Liver (tissue), 8 donors: ENCODE measurements at regions not wholly inside any gene's neighbourhood (a gene's known extent, or its start where the extent isn't known, plus 50 kb on each side); places are given as distances from the start of the nearest gene placed in this dataset.
"Not testable (repeated sequence)": the region's sequence is repeated elsewhere in the genome, so short reads cannot be mapped to it uniquely, and the experiment has no call there.

Experiments
- DNase-seq: peaks from one replicate; pipeline ENCODE4 v3.0.0-alpha.2; 2017; ENCODE audit warnings: low spot score
- H3K27ac ChIP-seq, 2 donors: one replicate each; pipeline ENCODE4 v1.7.0; 2013; ENCODE audit warnings: inconsistent platforms in 2 of 2, low read length in 2 of 2, control low read depth in 1 of 2, low read depth in 1 of 2, mild to moderate bottlenecking in 1 of 2
- H3K27me3 ChIP-seq, 4 donors: one replicate each; pipeline versions ENCODE4 v1.6.1 to v1.7.0; 2013; ENCODE audit warnings: low read length in 3 of 4, inconsistent platforms in 1 of 4, mild to moderate bottlenecking in 1 of 4, moderate library complexity in 1 of 4; ENCODE audit not compliant: control insufficient read depth in 4 of 4, insufficient read depth in 4 of 4
- H3K36me3 ChIP-seq, 4 donors: one replicate each; pipeline versions ENCODE4 v1.6.1 to v1.7.0; 2013; ENCODE audit warnings: low read length in 3 of 4, mild to moderate bottlenecking in 3 of 4, low read depth in 1 of 4, moderate library complexity in 1 of 4; ENCODE audit not compliant: control insufficient read depth in 4 of 4, insufficient read depth in 3 of 4
- H3K4me1 ChIP-seq, 4 donors: one replicate each; pipeline versions ENCODE4 v1.6.1 to v1.7.0; 2013; ENCODE audit warnings: low read length in 3 of 4, mild to moderate bottlenecking in 3 of 4, moderate library complexity in 1 of 4; ENCODE audit not compliant: control insufficient read depth in 4 of 4, insufficient read depth in 4 of 4
- H3K4me3 ChIP-seq, 3 donors: one replicate each; pipeline versions ENCODE4 v1.6.1 to v1.7.0; 2013; ENCODE audit warnings: low read length in 3 of 3, control low read depth in 1 of 3, low read depth in 1 of 3, mild to moderate bottlenecking in 1 of 3
- H3K9ac ChIP-seq, 2 donors: one replicate each; pipeline ENCODE4 v1.7.0; 2013; ENCODE audit warnings: low read length in 2 of 2, mild to moderate bottlenecking in 2 of 2, moderate library complexity in 2 of 2, control low read depth in 1 of 2, low read depth in 1 of 2
- H3K9me3 ChIP-seq, 4 donors: one replicate each; pipeline versions ENCODE4 v1.6.1 to v1.7.0; 2013; ENCODE audit warnings: low read length in 3 of 4; ENCODE audit not compliant: control insufficient read depth in 4 of 4
- CTCF ChIP-seq: fragments of 150-350 bp; IDR thresholded peaks from 2 replicates; pipeline ENCODE4 v1.5.1; 2017; ENCODE audit warnings: improper control_type of control experiment, low read depth, low read length; ENCODE audit not compliant: missing input control
- EGR1 ChIP-seq, 2 donors: IDR thresholded peaks; 2 replicates each; pipeline ENCODE4 v1.6.1; 2016 to 2018; ENCODE audit warnings: antibody characterized with exemption in 2 of 2, low read depth in 2 of 2
- FOXA1 ChIP-seq: IDR thresholded peaks from 2 replicates; pipeline ENCODE4 v1.6.1; 2016; ENCODE audit warnings: antibody characterized with exemption
- FOXA2 ChIP-seq: IDR thresholded peaks from 2 replicates; pipeline ENCODE4 v1.6.1; 2016; ENCODE audit warnings: antibody characterized with exemption
- GABPA ChIP-seq, 2 donors: IDR thresholded peaks in 1 of 2; conservative IDR thresholded peaks in 1 of 2; 2 replicates each; pipeline ENCODE4 v1.6.1; 2016; ENCODE audit warnings: antibody characterized with exemption in 2 of 2, mild to moderate bottlenecking in 1 of 2, moderate library complexity in 1 of 2
- HNF4A ChIP-seq, 2 donors: conservative IDR thresholded peaks; 2 replicates each; pipeline ENCODE4 v1.6.1; 2016; ENCODE audit warnings: antibody characterized with exemption in 2 of 2, mild to moderate bottlenecking in 2 of 2
- NR2F2 ChIP-seq: IDR thresholded peaks from 2 replicates; pipeline ENCODE4 v1.6.1; 2016; ENCODE audit warnings: antibody characterized with exemption
- RAD21 ChIP-seq, 2 donors: IDR thresholded peaks; 2 replicates each; pipeline ENCODE4 v1.6.1; 2016; ENCODE audit warnings: antibody characterized with exemption in 2 of 2, mild to moderate bottlenecking in 2 of 2
- REST ChIP-seq: IDR thresholded peaks from 2 replicates; pipeline ENCODE4 v1.6.1; 2016; ENCODE audit warnings: antibody characterized with exemption, mild to moderate bottlenecking
- RXRA ChIP-seq, 2 donors: IDR thresholded peaks; 2 replicates each; pipeline ENCODE4 v1.6.1; 2017 to 2018; ENCODE audit warnings: antibody characterized with exemption in 2 of 2, mild to moderate bottlenecking in 1 of 2
- SP1 ChIP-seq: IDR thresholded peaks from 2 replicates; pipeline ENCODE4 v1.6.1; 2018; ENCODE audit warnings: antibody characterized with exemption, mild to moderate bottlenecking
- TAF1 ChIP-seq: conservative IDR thresholded peaks from 2 replicates; pipeline ENCODE4 v1.6.1; 2016; ENCODE audit warnings: antibody characterized with exemption, mild to moderate bottlenecking
- YY1 ChIP-seq: IDR thresholded peaks from 2 replicates; pipeline ENCODE4 v1.6.1; 2016; ENCODE audit warnings: antibody characterized with exemption, mild to moderate bottlenecking
- whole genome bisulfite sequencing: extraction: QIAGEN DNeasy Blood & Tissue Kit; methylation state at CpG from one replicate; pipeline ENCODE4 v1.1.7; 2013; 5-methylcytosine and 5-hydroxymethylcytosine counted together
- TF ChIP-seq, protein P1 (sequence below): IDR thresholded peaks from 2 replicates; pipeline ENCODE4 v1.6.1; 2016; ENCODE audit warnings: antibody characterized with exemption
- donor health status: healthy.
- donor health status: healthy.
- donor health status: healthy.
- donor health status: healthy.
- donor health status: healthy.

- no peak overlapping the region for H3K4me3 ChIP-seq
- 85% methylated on average over 1 of the region's 1 CpG for WGBS
- H3K27me3 ChIP-seq: no peaks in the 10 kb centered on the region
- TF ChIP-seq CTCF (no peak), EGR1 (IDR thresholded peaks at IDR 0.05; ENCODE audit: low read depth in 2 of 2) (no peak), TAF1 (no peak), RAD21 (IDR thresholded peaks at IDR 0.05) (no peak), GABPA (IDR thresholded peaks at IDR 0.05 in 1 of 2, conservative IDR thresholded peaks at IDR 0.05 in 1 of 2) (no peak), RXRA (IDR thresholded peaks at IDR 0.05) (no peak), FOXA1 (no peak), HNF4A (conservative IDR thresholded peaks at IDR 0.05) (no peak), SP1 (no peak), NR2F2 (no peak), YY1 (no peak)
- TF ChIP-seq, protein P1, sequence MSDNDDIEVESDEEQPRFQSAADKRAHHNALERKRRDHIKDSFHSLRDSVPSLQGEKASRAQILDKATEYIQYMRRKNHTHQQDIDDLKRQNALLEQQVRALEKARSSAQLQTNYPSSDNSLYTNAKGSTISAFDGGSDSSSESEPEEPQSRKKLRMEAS: no peak
- no peak overlapping the region for H3K9ac ChIP-seq
- H3K4me1 ChIP-seq: no peaks in the 10 kb centered on the region
- H3K36me3 ChIP-seq: no peaks in the 10 kb centered on the region
- no peaks in the 10 kb centered on the region for H3K9me3 ChIP-seq
- DNase-seq: no peak
- H3K27ac ChIP-seq: no peak overlapping the region
Observed at GRCh38 chr7:91573405-91573804, 307.1 kb downstream of the MTERF1 start.

DNA sequence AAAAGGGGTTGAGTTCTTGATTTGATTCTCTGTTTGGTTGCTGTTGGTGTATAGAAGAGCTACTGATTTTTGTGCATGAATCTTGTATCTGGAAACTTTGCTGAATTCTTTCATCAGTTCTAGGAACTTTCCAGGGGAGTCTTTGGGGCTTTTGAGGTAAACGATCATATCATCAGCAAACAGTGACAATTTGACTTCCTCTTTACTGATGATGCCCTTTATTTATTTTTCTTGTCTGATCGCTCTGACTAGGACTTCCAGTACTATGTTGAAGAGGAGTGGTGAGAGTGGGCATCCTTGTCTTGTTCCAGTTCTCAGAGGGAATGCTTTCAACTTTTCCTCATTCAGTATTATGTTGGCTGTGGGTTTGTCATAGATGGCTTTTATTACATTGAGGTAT lies 304.0 kb downstream of the MTERF1 start:
- WGBS: 85% methylated on average over 2 of the region's 2 CpGs
- not testable (repeated sequence) for DNase-seq

DNA sequence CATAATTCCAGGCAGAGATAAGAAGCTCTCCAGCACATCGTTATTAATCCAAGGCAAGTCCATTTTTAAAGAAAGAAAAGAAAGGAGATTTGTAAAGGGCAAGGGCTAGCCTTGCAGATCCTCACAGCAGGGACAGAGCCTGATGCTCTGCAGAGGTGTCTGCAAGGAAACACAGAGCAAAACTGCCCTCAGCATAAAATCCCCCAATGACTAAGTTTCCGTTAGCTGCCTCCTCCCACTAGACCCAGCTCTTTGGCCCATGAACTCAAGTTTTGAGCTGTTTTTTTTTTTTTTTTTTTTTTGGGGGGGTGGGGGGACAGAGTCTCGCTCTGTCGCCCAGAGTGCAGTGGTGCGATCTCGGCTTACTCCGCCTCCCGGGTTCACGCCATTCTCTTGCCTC lies 300.7 kb downstream of the MTERF1 start:
- DNase-seq: no peak
- Histone ChIP-seq H3K9ac (no peak overlapping the region), H3K27ac (no peak overlapping the region), H3K27me3 (no peaks in the 10 kb centered on the region), H3K4me1 (no peaks in the 10 kb centered on the region), H3K9me3 (no peaks in the 10 kb centered on the region), H3K36me3 (no peaks in the 10 kb centered on the region), H3K4me3 (no peak overlapping the region)
- TF ChIP-seq EGR1 (IDR thresholded peaks at IDR 0.05; ENCODE audit: low read depth in 2 of 2) (no peak), FOXA1 (no peak)
- 91% methylated on average over 9 of the region's 9 CpGs for WGBS

More for the DNA sequence above, 304.0 kb downstream of the MTERF1 start:
- H3K9me3 ChIP-seq, H3K4me1 ChIP-seq, H3K36me3 ChIP-seq, H3K4me3 ChIP-seq, H3K27me3 ChIP-seq, H3K9ac ChIP-seq, H3K27ac ChIP-seq: not testable (repeated sequence)

GRCh38 chr7:91582799-91583477 lies 297.6 kb downstream of the MTERF1 start:
- Histone ChIP-seq H3K27ac (no peak overlapping the region), H3K4me1 (no peaks in the 10 kb centered on the region), H3K9me3 (no peaks in the 10 kb centered on the region), H3K9ac (no peak overlapping the region), H3K27me3 (no peaks in the 10 kb centered on the region), H3K4me3 (no peak overlapping the region), H3K36me3 (no peaks in the 10 kb centered on the region)
- WGBS: 90% methylated on average over 15 of the region's 15 CpGs
- no peak for DNase-seq
- no peak for TF ChIP-seq HNF4A (conservative IDR thresholded peaks at IDR 0.05)
- TF ChIP-seq RXRA (IDR thresholded peaks at IDR 0.05): no peak
- TF ChIP-seq FOXA1: no peak
- no peak for TF ChIP-seq CTCF
- no peak for TF ChIP-seq GABPA (IDR thresholded peaks at IDR 0.05 in 1 of 2, conservative IDR thresholded peaks at IDR 0.05 in 1 of 2)
- TF ChIP-seq FOXA2: no peak
- TF ChIP-seq TAF1: no peak
- TF ChIP-seq, protein P1: no peak
- TF ChIP-seq REST: no peak
- no peak for TF ChIP-seq NR2F2
